Rectal smooth muscle tissue (tissue), 1 donor: ENCODE measurements at regions not wholly inside any gene's neighbourhood (a gene's known extent, or its start where the extent isn't known, plus 50 kb on each side); places are given as distances from the start of the nearest gene placed in this dataset.

Source experiments
- H3K27ac ChIP-seq: one replicate; pipeline ENCODE4 v1.7.0; 2013; ENCODE audit warnings: low read depth, low read length, inconsistent platforms
- H3K27me3 ChIP-seq: one replicate; pipeline ENCODE4 v1.7.0; 2013; ENCODE audit warnings: low read length; ENCODE audit not compliant: control insufficient read depth, insufficient read depth
- H3K36me3 ChIP-seq: one replicate; pipeline ENCODE4 v1.7.0; 2013; ENCODE audit warnings: low read length; ENCODE audit not compliant: control insufficient read depth, insufficient read depth
- H3K4me1 ChIP-seq: one replicate; pipeline ENCODE4 v1.7.0; 2013; ENCODE audit warnings: low read length; ENCODE audit not compliant: control insufficient read depth, insufficient read depth
- H3K4me3 ChIP-seq: one replicate; pipeline ENCODE4 v1.7.0; 2013; ENCODE audit warnings: low read length
- H3K9ac ChIP-seq: one replicate; pipeline ENCODE4 v1.7.0; 2013; ENCODE audit warnings: low read length

DNA sequence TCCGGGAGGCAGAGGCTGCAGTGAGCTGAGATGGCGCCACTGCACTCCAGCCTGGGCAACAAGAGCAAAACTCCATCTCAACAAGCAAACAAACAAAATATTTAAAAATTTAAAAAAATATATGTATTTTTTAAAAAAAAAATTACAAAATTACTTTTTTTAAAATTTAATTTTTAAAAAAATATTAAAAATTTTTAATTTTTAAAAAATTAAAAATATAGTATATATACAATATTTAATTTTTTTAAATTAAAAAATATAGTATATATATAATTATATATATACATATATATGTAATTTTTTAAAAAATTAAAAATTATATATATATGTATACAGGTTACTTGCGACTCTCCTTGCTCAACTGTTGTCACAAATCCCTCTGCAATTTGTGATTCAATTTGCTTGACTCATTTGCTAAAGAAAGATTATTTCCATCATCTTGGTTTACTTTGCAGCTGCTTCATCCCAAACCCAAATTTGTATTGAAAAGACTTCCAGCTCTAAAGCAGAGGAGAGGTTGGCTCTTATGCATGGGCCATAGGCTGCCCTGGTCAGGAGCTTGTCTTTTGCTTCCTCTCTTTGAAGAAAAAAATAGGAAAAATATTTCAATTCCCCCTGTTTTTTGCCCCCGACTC is 247.4 kb upstream of the IRX3 start:
- Histone ChIP-seq H3K27ac (no peak overlapping the region), H3K4me1 (no peaks in the 10 kb centered on the region), H3K9ac (no peak overlapping the region), H3K4me3 (no peak overlapping the region), H3K36me3 (no peaks in the 10 kb centered on the region), H3K27me3 (no peaks in the 10 kb centered on the region)

DNA sequence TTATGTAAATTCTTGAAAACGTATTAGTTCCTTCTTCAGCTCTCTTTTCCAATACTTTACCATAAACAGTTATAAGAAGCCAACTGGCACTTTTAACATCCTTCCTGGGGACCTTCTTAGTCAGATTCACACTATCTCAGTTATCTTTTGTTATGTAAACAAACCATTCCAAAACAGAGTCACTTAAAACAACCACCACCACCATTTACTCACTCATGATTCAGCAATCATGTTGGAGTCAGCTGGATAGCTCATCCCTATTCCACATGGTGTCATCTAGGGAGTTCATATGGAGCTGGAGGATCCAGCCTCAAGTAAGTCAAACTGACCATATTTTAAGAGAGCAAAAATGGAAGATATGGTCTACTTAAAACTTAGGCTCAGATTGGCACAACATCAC is 240.3 kb upstream of the IRX3 start:
- Histone ChIP-seq H3K27ac (no peak overlapping the region), H3K9ac (no peak overlapping the region), H3K36me3 (no peaks in the 10 kb centered on the region), H3K4me3 (no peak overlapping the region), H3K4me1 (no peaks in the 10 kb centered on the region), H3K27me3 (no peaks in the 10 kb centered on the region)

DNA sequence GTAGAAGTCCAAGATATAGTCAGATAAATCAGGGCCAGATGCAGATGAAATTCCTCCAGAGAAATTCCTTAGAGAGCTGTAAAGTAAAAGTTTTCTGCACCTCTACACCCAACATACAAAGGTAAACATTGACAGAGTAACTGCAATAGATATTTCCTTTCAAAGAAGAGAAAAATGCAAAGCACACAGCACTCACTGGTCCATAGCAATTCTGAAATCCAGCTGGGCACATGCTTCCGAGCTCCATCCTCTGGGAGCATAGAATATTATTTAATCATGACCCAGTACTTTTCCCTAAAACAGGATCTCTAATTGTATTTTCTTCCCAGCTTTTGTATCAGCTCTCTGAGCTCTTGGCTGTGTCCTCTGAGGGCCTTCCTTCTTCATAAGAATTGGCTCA is 239.5 kb upstream of the IRX3 start:
- H3K4me1 ChIP-seq, result no peaks in the 10 kb centered on the region
- no peak overlapping the region for H3K4me3 ChIP-seq
- H3K36me3 ChIP-seq, result no peaks in the 10 kb centered on the region
- H3K9ac ChIP-seq, result no peak overlapping the region
- H3K27ac ChIP-seq, result no peak overlapping the region
- H3K27me3 ChIP-seq, result no peaks in the 10 kb centered on the region

DNA sequence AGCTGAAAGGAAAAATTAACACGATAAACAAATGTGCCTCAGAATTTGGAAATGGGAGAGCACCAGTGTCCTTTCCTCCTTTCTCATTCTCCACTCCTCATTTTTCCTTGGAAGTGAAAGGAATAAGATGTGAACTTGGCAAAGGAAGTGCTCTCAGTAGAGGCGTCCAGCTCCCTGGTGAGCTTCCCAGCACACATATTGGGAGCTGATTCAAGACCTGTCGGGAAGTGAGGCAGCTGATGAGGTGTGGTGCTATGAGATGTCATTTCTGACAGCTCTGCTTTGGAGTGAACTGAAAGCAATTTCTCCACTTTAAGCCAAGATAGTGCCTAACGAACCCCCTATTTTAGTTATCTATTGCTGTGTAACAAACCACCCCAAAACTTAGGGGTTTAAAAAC is 238.5 kb upstream of the IRX3 start:
- Histone ChIP-seq H3K4me3 (no peak overlapping the region), H3K4me1 (no peaks in the 10 kb centered on the region), H3K36me3 (no peaks in the 10 kb centered on the region), H3K27ac (no peak overlapping the region), H3K27me3 (no peaks in the 10 kb centered on the region), H3K9ac (no peak overlapping the region)

DNA sequence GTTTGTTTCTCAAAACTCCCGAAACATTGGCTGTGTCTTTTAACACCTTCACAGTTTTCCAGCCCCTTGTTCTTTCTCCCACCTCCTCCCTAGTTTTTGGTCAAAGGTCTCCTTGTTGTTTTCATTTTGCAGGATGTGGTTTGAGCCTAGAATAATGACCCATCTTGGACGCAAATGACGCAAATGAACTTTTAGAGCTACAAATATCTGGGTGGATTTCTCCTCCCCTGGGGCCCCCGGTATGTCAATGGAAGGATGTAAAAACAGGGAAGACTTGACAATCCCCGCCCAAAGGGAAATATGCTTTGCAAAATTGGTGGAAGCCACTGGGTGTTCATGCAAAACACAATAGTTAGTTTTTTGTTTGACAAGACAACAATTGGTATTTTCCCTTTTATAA is 236.0 kb upstream of the IRX3 start:
- Histone ChIP-seq H3K27me3 (no peaks in the 10 kb centered on the region), H3K4me3 (no peak overlapping the region), H3K27ac (no peak overlapping the region), H3K9ac (no peak overlapping the region), H3K36me3 (no peaks in the 10 kb centered on the region), H3K4me1 (no peaks in the 10 kb centered on the region)

DNA sequence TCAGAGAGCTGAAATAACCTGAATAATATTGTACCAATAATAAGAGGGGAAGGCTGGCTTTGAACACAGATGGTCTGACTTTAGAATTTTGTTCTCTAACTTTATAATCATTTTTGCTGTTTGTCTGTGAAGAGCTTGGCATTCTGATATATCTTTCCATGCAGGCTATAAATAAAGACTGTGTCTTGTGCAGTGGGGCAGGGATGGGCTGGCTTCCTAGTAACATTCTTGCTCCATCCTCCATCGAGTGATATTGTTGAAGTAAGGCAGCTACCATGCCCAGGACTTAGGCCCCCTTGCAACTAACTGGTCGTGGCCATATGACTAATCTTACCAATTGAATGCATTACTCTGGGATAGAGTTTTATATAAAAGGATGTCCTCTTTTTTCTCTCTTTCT is 234.7 kb upstream of the IRX3 start:
- no peak overlapping the region for H3K4me3 ChIP-seq
- no peak overlapping the region for H3K27ac ChIP-seq
- H3K36me3 ChIP-seq, result no peaks in the 10 kb centered on the region
- no peaks in the 10 kb centered on the region for H3K27me3 ChIP-seq
- no peaks in the 10 kb centered on the region for H3K4me1 ChIP-seq
- H3K9ac ChIP-seq, result no peak overlapping the region

DNA sequence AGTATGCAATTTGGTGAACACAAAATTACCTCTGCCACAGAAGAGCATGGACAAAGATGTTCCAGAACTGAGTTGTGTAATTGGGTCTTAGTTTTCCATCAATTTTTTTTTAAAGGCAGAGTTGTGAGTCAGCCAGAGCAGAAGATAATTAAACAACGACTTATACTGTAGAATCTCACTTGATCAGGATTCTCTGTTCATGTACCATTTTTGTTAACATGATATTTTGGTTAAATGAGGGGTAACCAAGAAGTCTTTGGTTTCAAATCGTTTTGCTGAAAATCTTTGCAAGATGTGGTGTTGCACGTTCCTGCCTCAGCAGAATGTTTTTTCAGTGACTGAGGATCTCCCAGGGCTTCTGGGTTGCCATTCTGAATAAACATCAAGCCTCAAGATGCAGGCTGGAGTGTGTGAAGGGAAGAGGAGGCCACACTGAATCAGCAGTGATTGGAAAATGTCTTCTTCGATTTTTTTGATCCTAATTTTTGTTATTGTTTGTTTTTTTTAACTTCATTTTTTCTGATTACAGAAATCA is 232.6 kb upstream of the IRX3 start:
- H3K4me1 ChIP-seq, result no peaks in the 10 kb centered on the region
- no peak overlapping the region for H3K9ac ChIP-seq
- no peaks in the 10 kb centered on the region for H3K36me3 ChIP-seq
- H3K27ac ChIP-seq, result no peak overlapping the region
- H3K4me3 ChIP-seq, result no peak overlapping the region
- no peaks in the 10 kb centered on the region for H3K27me3 ChIP-seq

DNA sequence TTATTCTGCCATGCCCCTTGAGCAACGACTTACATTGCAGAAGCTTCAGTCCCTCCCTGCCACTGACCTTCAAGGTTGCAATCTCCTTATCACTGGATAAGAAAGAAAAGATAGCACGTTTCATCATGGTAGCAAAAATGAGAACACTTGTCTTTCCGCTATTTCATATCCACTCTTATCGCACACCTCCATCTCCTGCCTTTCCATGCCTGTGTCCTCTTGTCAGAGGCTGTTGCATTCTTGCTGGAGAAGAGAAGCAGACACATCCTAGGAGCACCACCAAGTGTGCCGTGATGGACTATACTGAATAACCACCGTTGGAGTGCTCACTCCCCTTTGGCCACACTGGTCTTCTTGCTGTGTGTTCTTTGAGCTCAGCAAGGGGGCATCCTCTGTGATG is 230.6 kb upstream of the IRX3 start:
- no peaks in the 10 kb centered on the region for H3K4me1 ChIP-seq
- H3K27me3 ChIP-seq, result no peaks in the 10 kb centered on the region
- no peaks in the 10 kb centered on the region for H3K36me3 ChIP-seq
- no peak overlapping the region for H3K4me3 ChIP-seq
- no peak overlapping the region for H3K9ac ChIP-seq
- H3K27ac ChIP-seq, result no peak overlapping the region

DNA sequence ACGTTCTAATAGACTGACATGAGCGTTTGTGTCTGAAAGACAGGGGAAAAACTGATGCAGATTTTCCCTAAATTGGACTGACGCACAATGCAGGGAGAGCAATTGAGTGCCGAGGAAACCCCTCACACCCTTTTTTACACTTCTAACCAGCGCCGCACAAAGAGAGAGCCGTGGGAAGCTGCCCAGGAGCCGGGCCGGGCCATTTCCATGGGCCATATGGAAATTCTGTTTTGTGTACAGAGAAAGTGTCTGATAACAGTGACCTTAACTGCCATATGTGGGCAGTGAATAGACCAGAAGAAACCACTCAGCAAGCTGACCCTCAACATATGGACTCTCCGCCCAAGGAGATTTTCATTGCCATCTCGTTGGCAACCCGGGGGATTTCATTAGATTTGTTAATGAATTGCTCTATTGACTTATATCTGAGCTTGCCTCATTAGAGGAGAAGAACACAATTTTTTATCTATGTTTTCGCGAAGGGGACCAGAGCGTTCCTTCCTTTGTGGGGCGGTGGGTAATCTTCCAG is 225.9 kb upstream of the IRX3 start:
- no peak overlapping the region for H3K4me3 ChIP-seq
- no peaks in the 10 kb centered on the region for H3K36me3 ChIP-seq
- no peaks in the 10 kb centered on the region for H3K4me1 ChIP-seq
- H3K9ac ChIP-seq, result no peak overlapping the region
- no peak overlapping the region for H3K27ac ChIP-seq
- H3K27me3 ChIP-seq, result no peaks in the 10 kb centered on the region

DNA sequence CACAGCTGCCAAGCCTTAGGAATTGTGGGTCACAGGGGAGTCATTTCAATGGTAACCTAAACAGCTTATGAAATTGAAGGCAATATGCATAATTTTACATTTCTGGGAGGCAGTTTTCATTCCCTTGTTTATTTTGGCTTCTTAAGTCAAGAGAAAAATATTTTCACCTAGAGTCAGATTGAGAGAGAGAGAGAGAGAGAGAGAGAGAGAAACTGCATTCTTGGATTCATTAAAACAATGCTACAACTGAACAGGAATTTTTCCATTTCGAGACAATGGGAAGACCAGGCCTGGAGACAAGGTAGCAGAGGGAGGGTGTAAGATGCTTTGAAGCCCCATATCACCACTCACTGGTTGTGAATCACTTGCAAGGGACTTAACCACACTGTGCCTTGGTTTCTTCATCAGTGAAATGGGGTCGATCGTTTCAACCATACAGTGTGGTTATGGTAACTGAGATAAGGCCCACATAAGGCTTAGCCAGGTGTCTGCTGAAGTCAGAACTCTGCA is 224.7 kb upstream of the IRX3 start:
- H3K9ac ChIP-seq, result no peak overlapping the region
- no peak overlapping the region for H3K4me3 ChIP-seq
- no peak overlapping the region for H3K27ac ChIP-seq
- no peaks in the 10 kb centered on the region for H3K36me3 ChIP-seq
- H3K27me3 ChIP-seq, result no peaks in the 10 kb centered on the region
- no peaks in the 10 kb centered on the region for H3K4me1 ChIP-seq

DNA sequence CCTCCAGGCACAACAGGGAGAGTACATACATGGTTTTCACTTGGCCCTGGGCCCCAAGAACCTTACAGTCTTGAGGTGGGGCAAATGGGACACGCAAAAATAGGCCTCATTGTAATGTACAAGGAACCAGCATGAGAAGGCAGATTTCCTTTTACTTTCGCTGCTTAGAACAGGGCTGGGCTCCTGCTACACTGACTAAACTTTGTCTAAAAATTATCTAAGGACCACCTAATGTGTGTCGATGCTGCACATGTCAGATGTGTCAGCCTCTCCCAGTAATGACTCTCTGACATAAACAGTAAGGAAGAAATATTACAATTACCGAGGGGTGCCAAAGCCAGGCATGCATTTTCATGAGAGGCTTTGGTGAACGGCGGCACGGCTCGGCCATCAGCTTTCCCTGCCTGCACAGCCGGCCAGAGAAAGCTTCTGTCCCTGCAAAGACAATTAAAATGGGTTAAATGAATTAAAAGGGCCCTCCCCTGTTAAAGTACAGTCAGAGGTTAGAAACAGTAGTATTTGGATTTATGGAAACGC is 224.2 kb upstream of the IRX3 start:
- Histone ChIP-seq H3K4me1 (no peaks in the 10 kb centered on the region), H3K27ac (no peak overlapping the region), H3K27me3 (no peaks in the 10 kb centered on the region), H3K9ac (no peak overlapping the region), H3K36me3 (no peaks in the 10 kb centered on the region), H3K4me3 (no peak overlapping the region)

DNA sequence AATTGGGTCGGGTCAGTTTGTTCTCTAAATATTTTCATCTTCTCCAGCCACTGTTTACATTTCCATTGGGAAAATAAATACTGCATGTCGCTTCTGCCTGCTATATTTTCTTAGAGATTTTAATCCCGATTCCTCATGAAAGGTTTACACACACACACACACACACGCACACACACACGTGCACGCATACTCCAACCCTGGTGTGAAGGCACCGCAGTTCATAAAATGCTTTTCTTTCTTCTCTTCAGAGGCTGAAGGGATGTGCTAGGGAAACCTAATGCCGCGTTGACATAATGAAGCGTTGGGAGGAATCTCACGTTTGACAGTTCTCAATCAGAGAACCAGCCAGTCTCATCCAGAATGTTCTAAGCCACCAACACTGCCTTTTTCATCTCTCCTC is 222.9 kb upstream of the IRX3 start:
- Histone ChIP-seq H3K4me3 (no peak overlapping the region), H3K36me3 (no peaks in the 10 kb centered on the region), H3K9ac (no peak overlapping the region), H3K27ac (no peak overlapping the region), H3K27me3 (no peaks in the 10 kb centered on the region), H3K4me1 (no peaks in the 10 kb centered on the region)

DNA sequence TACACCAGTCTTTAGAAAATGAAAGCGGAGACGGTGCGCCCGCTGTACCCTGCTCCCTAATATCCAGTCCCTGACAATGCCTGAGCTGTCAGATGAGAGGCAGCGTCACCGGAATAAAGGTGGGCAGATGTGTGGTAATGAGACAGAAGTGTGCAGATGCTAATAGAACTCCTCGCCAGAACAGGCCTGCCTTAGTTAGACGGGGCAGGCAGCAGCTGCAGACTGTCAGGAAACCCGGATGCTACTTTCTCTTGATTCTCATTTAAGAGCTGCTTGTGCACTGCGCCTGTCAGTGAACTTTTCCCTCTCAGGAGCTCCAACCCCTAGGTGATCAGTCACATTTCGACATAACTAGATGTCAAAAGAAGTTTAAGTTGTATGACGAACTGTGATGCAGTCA is 221.8 kb upstream of the IRX3 start:
- Histone ChIP-seq H3K27ac (no peak overlapping the region), H3K27me3 (no peaks in the 10 kb centered on the region), H3K9ac (no peak overlapping the region), H3K4me3 (no peak overlapping the region), H3K36me3 (no peaks in the 10 kb centered on the region), H3K4me1 (no peaks in the 10 kb centered on the region)
